ENCODE measurements at regions not wholly inside any gene's neighbourhood (a gene's known extent, or its start where the extent isn't known, plus 50 kb on each side); places are given as distances from the start of the nearest gene placed in this dataset.

GRCh38 chr9:21653589-21653988 lies 148.8 kb upstream of the MTAP start:
- TF ChIP-seq CTCF (IDR thresholded peaks at IDR 0.05) (no peak), POLR2A (IDR thresholded peaks at IDR 0.05) (no peak)
